CD8-positive, alpha-beta memory T cell (primary cell): ENCODE measurements at regions not wholly inside any gene's neighbourhood (a gene's known extent, or its start where the extent isn't known, plus 50 kb on each side); places are given as distances from the start of the nearest gene placed in this dataset.

ENCODE experiments used
- CTCF ChIA-PET: fragments of 350-600 bp; sonication (Branson Sonifier 250); formaldehyde crosslinking; loops from one replicate; lab custom pipeline; 2021; ENCODE audit warnings: antibody characterized with exemption; lab: Charles Lee
- POLR2A ChIA-PET: fragments of 350-600 bp; sonication (Branson Sonifier 250); formaldehyde crosslinking; loops from one replicate; lab custom pipeline; 2021; ENCODE audit warnings: antibody characterized with exemption; lab: Charles Lee
- DNase-seq, 5 donors: peaks; one replicate each; pipeline versions ENCODE4 v3.0.0 to v3.0.0-alpha.2; 2020 to 2022; ENCODE audit warnings: mixed read lengths in 1 of 5
- H3K27ac ChIP-seq: one replicate; pipeline ENCODE4 v1.7.0; 2013; ENCODE audit warnings: low read depth, mild to moderate bottlenecking, low read length, moderate library complexity
- H3K27me3 ChIP-seq: 2 replicates; pipeline ENCODE4 v1.7.0; 2013; ENCODE audit warnings: low read length, mild to moderate bottlenecking; ENCODE audit not compliant: insufficient read depth, poor library complexity, severe bottlenecking
- H3K36me3 ChIP-seq: 2 replicates; pipeline ENCODE4 v1.7.0; 2013; ENCODE audit warnings: mild to moderate bottlenecking, low read length, moderate library complexity; ENCODE audit not compliant: insufficient read depth
- H3K4me1 ChIP-seq: 2 replicates; pipeline ENCODE4 v1.7.0; 2013; ENCODE audit warnings: mild to moderate bottlenecking, low read length, moderate library complexity; ENCODE audit not compliant: insufficient read depth
- H3K4me3 ChIP-seq: 2 replicates; pipeline ENCODE4 v1.7.0; 2013; ENCODE audit warnings: mild to moderate bottlenecking, low read length
- H3K9me3 ChIP-seq: 2 replicates; pipeline ENCODE4 v1.7.0; 2013; ENCODE audit warnings: mild to moderate bottlenecking, low read length
- H3K27ac Mint-ChIP-seq, 8 donors: one replicate each; pipeline ENCODE4 v1.8.0; 2020 to 2021; ENCODE audit warnings: mixed read lengths in 8 of 8, mild to moderate bottlenecking in 6 of 8, inconsistent platforms in 3 of 8, moderate library complexity in 3 of 8
- H3K27me3 Mint-ChIP-seq, 2 donors: one replicate each; pipeline ENCODE4 v1.8.0; 2020 to 2021; ENCODE audit warnings: mixed read lengths in 2 of 2, mild to moderate bottlenecking in 1 of 2, moderate library complexity in 1 of 2
- H3K36me3 Mint-ChIP-seq, 3 donors: one replicate each; pipeline ENCODE4 v1.8.0; 2020 to 2021; ENCODE audit warnings: mixed read lengths in 3 of 3, inconsistent platforms in 1 of 3, mild to moderate bottlenecking in 1 of 3
- H3K4me1 Mint-ChIP-seq, 3 donors: one replicate each; pipeline ENCODE4 v1.8.0; 2020 to 2021; ENCODE audit warnings: mixed read lengths in 3 of 3, inconsistent platforms in 1 of 3, mild to moderate bottlenecking in 1 of 3
- H3K4me3 Mint-ChIP-seq, 7 donors: one replicate each; pipeline ENCODE4 v1.8.0; 2020 to 2021; ENCODE audit warnings: mixed read lengths in 7 of 7, mild to moderate bottlenecking in 6 of 7, moderate library complexity in 4 of 7, inconsistent platforms in 2 of 7
- H3K9me3 Mint-ChIP-seq, 5 donors: one replicate each; pipeline ENCODE4 v1.8.0; 2020 to 2022; ENCODE audit warnings: mixed read lengths in 5 of 5, mild to moderate bottlenecking in 3 of 5, moderate library complexity in 2 of 5, inconsistent platforms in 1 of 5

DNA sequence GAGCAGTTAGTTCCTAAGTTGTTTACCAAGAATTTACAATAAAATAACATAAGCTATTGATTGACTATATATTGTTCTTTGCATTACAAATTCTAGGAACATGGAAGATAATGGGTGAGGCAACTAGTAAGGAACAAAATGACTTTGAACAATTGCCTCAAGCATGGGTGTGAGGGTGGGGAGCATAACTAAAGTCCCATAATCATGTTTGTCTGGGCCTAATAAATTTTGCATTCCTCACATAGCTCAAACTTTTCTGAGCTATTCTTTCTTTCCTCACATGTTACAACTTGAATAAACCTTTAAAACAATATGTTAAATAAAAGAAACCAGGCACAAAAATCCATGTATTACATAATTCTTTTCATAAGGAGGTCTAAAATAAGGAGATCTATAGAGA, 1066.1 kb downstream of the NR2F1-AS1 start:
- CTCF ChIA-PET, result no interaction called here
- no peaks in the 10 kb centered on the region for H3K4me1 ChIP-seq
- H3K9me3 ChIP-seq, result peaks cover 3% of the 10 kb centered on the region
- Mint-ChIP-seq H3K4me1 (no peaks in the 10 kb centered on the region), H3K9me3 (peaks cover 4 to 28% (median 17%) of the 10 kb centered on the region in 5 donors), H3K27ac (no peak overlapping the region), H3K36me3 (no peaks in the 10 kb centered on the region), H3K27me3 (no peaks in the 10 kb centered on the region), H3K4me3 (no peak overlapping the region)
- H3K27ac ChIP-seq, result no peak overlapping the region
- H3K27me3 ChIP-seq, result no peaks in the 10 kb centered on the region
- POLR2A ChIA-PET, result no interaction called here
- no peaks in the 10 kb centered on the region for H3K36me3 ChIP-seq
- no peak for DNase-seq
- H3K4me3 ChIP-seq, result no peak overlapping the region

- H3K27ac Mint-ChIP-seq, result no peak overlapping the region
- H3K27me3 ChIP-seq, result no peaks in the 10 kb centered on the region
- ChIA-PET POLR2A (no interaction called here), CTCF (no interaction called here)
- no peak overlapping the region for H3K27ac ChIP-seq
- DNase-seq, result no peak
- no peaks in the 10 kb centered on the region for H3K27me3 Mint-ChIP-seq
- no peaks in the 10 kb centered on the region for H3K36me3 Mint-ChIP-seq
- H3K4me1 ChIP-seq, result no peaks in the 10 kb centered on the region
- peaks cover 6% of the 10 kb centered on the region for H3K9me3 ChIP-seq
- H3K36me3 ChIP-seq, result no peaks in the 10 kb centered on the region
- peaks cover 10 to 31% (median 27%) of the 10 kb centered on the region in 5 donors for H3K9me3 Mint-ChIP-seq
- no peaks in the 10 kb centered on the region for H3K4me1 Mint-ChIP-seq
- no peak overlapping the region for H3K4me3 Mint-ChIP-seq
- no peak overlapping the region for H3K4me3 ChIP-seq
These were observed 1068.0 kb downstream of the NR2F1-AS1 start for GRCh38 chr5:92513067-92513466.

- no peak overlapping the region for H3K4me3 Mint-ChIP-seq
- no peak overlapping the region for H3K4me3 ChIP-seq
- peaks cover 6% of the 10 kb centered on the region for H3K9me3 ChIP-seq
- ChIA-PET POLR2A (no interaction called here), CTCF (no interaction called here)
- H3K27me3 Mint-ChIP-seq, result no peaks in the 10 kb centered on the region
- peaks cover 13 to 44% (median 31%) of the 10 kb centered on the region in 5 donors for H3K9me3 Mint-ChIP-seq
- no peak overlapping the region for H3K27ac ChIP-seq
- no peaks in the 10 kb centered on the region for H3K36me3 Mint-ChIP-seq
- no peaks in the 10 kb centered on the region for H3K4me1 Mint-ChIP-seq
- H3K36me3 ChIP-seq, result no peaks in the 10 kb centered on the region
- H3K27me3 ChIP-seq, result no peaks in the 10 kb centered on the region
- H3K4me1 ChIP-seq, result no peaks in the 10 kb centered on the region
- no peak for DNase-seq
- H3K27ac Mint-ChIP-seq, result no peak overlapping the region
These were observed 1072.7 kb downstream of the NR2F1-AS1 start for GRCh38 chr5:92508271-92508670.

- Histone ChIP-seq H3K4me1 (no peaks in the 10 kb centered on the region), H3K9me3 (peaks cover 6% of the 10 kb centered on the region), H3K36me3 (no peaks in the 10 kb centered on the region), H3K27me3 (no peaks in the 10 kb centered on the region), H3K4me3 (no peak overlapping the region), H3K27ac (no peak overlapping the region)
- no peaks in the 10 kb centered on the region for H3K27me3 Mint-ChIP-seq
- peaks cover 8 to 29% (median 20%) of the 10 kb centered on the region in 5 donors for H3K9me3 Mint-ChIP-seq
- H3K4me3 Mint-ChIP-seq, result peak overlapping the region in 1 of 7 donors; percentile 41
- ChIA-PET CTCF (no interaction called here), POLR2A (no interaction called here)
- no peaks in the 10 kb centered on the region for H3K36me3 Mint-ChIP-seq
- no peaks in the 10 kb centered on the region for H3K4me1 Mint-ChIP-seq
- H3K27ac Mint-ChIP-seq, result peak overlapping the region in 1 of 8 donors; percentile 23
- no peak for DNase-seq
These were observed 1075.1 kb downstream of the NR2F1-AS1 start for GRCh38 chr5:92505925-92506324.

- Mint-ChIP-seq H3K4me1 (no peaks in the 10 kb centered on the region), H3K27ac (no peak overlapping the region), H3K36me3 (no peaks in the 10 kb centered on the region), H3K9me3 (peaks cover 5 to 29% (median 15%) of the 10 kb centered on the region in 5 donors), H3K4me3 (no peak overlapping the region), H3K27me3 (no peaks in the 10 kb centered on the region)
- Histone ChIP-seq H3K4me1 (no peaks in the 10 kb centered on the region), H3K9me3 (peaks cover 5% of the 10 kb centered on the region), H3K4me3 (no peak overlapping the region), H3K27ac (no peak overlapping the region), H3K36me3 (no peaks in the 10 kb centered on the region), H3K27me3 (no peaks in the 10 kb centered on the region)
- CTCF ChIA-PET, result no interaction called here
- DNase-seq, result no peak
- POLR2A ChIA-PET, result no interaction called here
These were observed 1075.9 kb downstream of the NR2F1-AS1 start for GRCh38 chr5:92505145-92505544.

GRCh38 chr5:92504346-92504745, 1076.7 kb downstream of the NR2F1-AS1 start:
- no peak overlapping the region for H3K27ac ChIP-seq
- H3K4me3 ChIP-seq, result no peak overlapping the region
- H3K36me3 ChIP-seq, result no peaks in the 10 kb centered on the region
- CTCF ChIA-PET, result no interaction called here
- Mint-ChIP-seq H3K27ac (no peak overlapping the region), H3K27me3 (no peaks in the 10 kb centered on the region), H3K9me3 (peaks cover 5 to 29% (median 14%) of the 10 kb centered on the region in 5 donors), H3K36me3 (no peaks in the 10 kb centered on the region), H3K4me3 (no peak overlapping the region), H3K4me1 (no peaks in the 10 kb centered on the region)
- H3K27me3 ChIP-seq, result no peaks in the 10 kb centered on the region
- no peak for DNase-seq
- no peaks in the 10 kb centered on the region for H3K9me3 ChIP-seq
- POLR2A ChIA-PET, result no interaction called here
- no peaks in the 10 kb centered on the region for H3K4me1 ChIP-seq

- peaks cover 2 to 16% (median 3%) of the 10 kb centered on the region in 5 donors for H3K9me3 Mint-ChIP-seq
- Histone ChIP-seq H3K4me1 (no peaks in the 10 kb centered on the region), H3K36me3 (no peaks in the 10 kb centered on the region), H3K27me3 (no peaks in the 10 kb centered on the region), H3K27ac (no peak overlapping the region), H3K9me3 (no peaks in the 10 kb centered on the region), H3K4me3 (no peak overlapping the region)
- H3K27me3 Mint-ChIP-seq, result no peaks in the 10 kb centered on the region
- no peak overlapping the region for H3K4me3 Mint-ChIP-seq
- CTCF ChIA-PET, result no interaction called here
- no peak overlapping the region for H3K27ac Mint-ChIP-seq
- DNase-seq, result no peak
- H3K36me3 Mint-ChIP-seq, result no peaks in the 10 kb centered on the region
- H3K4me1 Mint-ChIP-seq, result no peaks in the 10 kb centered on the region
- POLR2A ChIA-PET, result no interaction called here
These were observed 1080.3 kb downstream of the NR2F1-AS1 start for GRCh38 chr5:92500752-92501151.

GRCh38 chr5:92496545-92496944, 1084.5 kb downstream of the NR2F1-AS1 start:
- Mint-ChIP-seq H3K9me3 (peaks cover 0 to 5% (median 0%) of the 10 kb centered on the region in 5 donors), H3K27ac (no peak overlapping the region), H3K27me3 (no peaks in the 10 kb centered on the region), H3K4me3 (no peak overlapping the region), H3K36me3 (no peaks in the 10 kb centered on the region), H3K4me1 (no peaks in the 10 kb centered on the region)
- H3K36me3 ChIP-seq, result no peaks in the 10 kb centered on the region
- no peak overlapping the region for H3K4me3 ChIP-seq
- no peaks in the 10 kb centered on the region for H3K4me1 ChIP-seq
- ChIA-PET CTCF (no interaction called here), POLR2A (no interaction called here)
- H3K9me3 ChIP-seq, result no peaks in the 10 kb centered on the region
- H3K27me3 ChIP-seq, result no peaks in the 10 kb centered on the region
- H3K27ac ChIP-seq, result no peak overlapping the region
- DNase-seq, result no peak

DNA sequence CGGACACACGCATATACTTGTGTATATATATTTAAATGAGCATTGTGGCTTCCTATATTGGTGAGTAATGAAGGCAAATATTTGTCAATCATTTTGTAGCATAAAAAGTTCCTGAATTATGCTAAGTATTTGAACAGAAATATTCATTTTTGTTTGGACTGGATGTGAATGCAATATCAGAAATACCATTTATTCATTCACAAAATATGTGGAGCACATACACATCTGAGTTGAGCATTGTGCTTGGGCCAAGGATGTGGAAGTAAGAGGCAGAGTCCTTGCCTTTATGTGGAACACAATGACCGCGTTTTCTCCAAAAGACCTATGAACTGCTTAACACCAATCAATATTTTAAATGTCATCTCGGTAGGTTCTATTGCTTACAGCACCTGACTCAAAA, 1086.5 kb downstream of the NR2F1-AS1 start:
- Mint-ChIP-seq H3K27ac (no peak overlapping the region), H3K4me1 (no peaks in the 10 kb centered on the region), H3K4me3 (no peak overlapping the region), H3K9me3 (peaks cover 0 to 5% (median 1%) of the 10 kb centered on the region in 5 donors), H3K27me3 (no peaks in the 10 kb centered on the region), H3K36me3 (no peaks in the 10 kb centered on the region)
- Histone ChIP-seq H3K9me3 (no peaks in the 10 kb centered on the region), H3K4me3 (no peak overlapping the region), H3K27me3 (no peaks in the 10 kb centered on the region), H3K27ac (no peak overlapping the region), H3K36me3 (no peaks in the 10 kb centered on the region), H3K4me1 (no peaks in the 10 kb centered on the region)
- POLR2A ChIA-PET, result no interaction called here
- CTCF ChIA-PET, result no interaction called here
- no peak for DNase-seq
